GM12878 (cell line): ENCODE measurements at regions not wholly inside any gene's neighbourhood (a gene's known extent, or its start where the extent isn't known, plus 50 kb on each side); places are given as distances from the start of the nearest gene placed in this dataset.

Experiments
- ATAC-seq: fragments of 200-7000 bp; cut with Tn5 transposase; 3 replicates; pipeline ENCODE4 v1.9.1; 2020; ENCODE audit warnings: mild to moderate bottlenecking, moderate library complexity
- BruUV-seq: library from RNA; stranded (reverse); fragments of 400-500 nt; replicated peaks from 2 replicates; lab custom pipeline; 2021; lab: Mats Ljungman, UMichigan
- CTCF ChIA-PET: fragments of 300-600 bp; sonication (Branson Sonifier 250); formaldehyde crosslinking; extraction: SDS; loops from one replicate; lab custom pipeline; 2021; ENCODE audit warnings: inconsistent platforms; lab: Yijun Ruan, JAX
- POLR2A ChIA-PET: fragments of 350-600 bp; formaldehyde crosslinking; extraction: SDS; loops from one replicate; lab custom pipeline; 2021; ENCODE audit warnings: inconsistent platforms; lab: Charles Lee
- RAD21 ChIA-PET: fragments of 300-600 bp; sonication (Branson Sonifier 250); formaldehyde crosslinking; loops from one replicate; lab custom pipeline; 2023; ENCODE audit warnings: antibody characterized with exemption; ENCODE audit not compliant: unreplicated experiment; lab: Charles Lee
- SMC1A ChIA-PET: fragments of 300-600 bp; sonication (Branson Sonifier 250); formaldehyde crosslinking; loops from one replicate; lab custom pipeline; 2023; ENCODE audit not compliant: unreplicated experiment, uncharacterized antibody; lab: Charles Lee
- DNase-seq: peaks from one replicate; pipeline ENCODE4 v3.0.0-alpha.2; 2011; ENCODE audit warnings: low read depth, low spot score
- FAIRE-seq: peaks from 3 replicates; lab custom pipeline; 2011; peaks lifted over from hg19 to GRCh38; lab: Jason Lieb, UNC
- H2AFZ ChIP-seq: 2 replicates; pipeline ENCODE4 v1.6.0; 2011; ENCODE audit warnings: low read depth, low read length, control low read depth; ENCODE audit not compliant: control insufficient read depth
- H3K27ac ChIP-seq: 2 replicates; pipeline ENCODE4 v1.5.1; 2011; ENCODE audit warnings: control low read depth; ENCODE audit not compliant: control insufficient read depth, insufficient read depth
- H3K27me3 ChIP-seq, 2 experiments: replicated peaks in 1 of 2; 2 replicates each; pipeline versions ENCODE4 v1.6.0 to v1.6.1; 2011; ENCODE audit warnings: low read length in 1 of 2; ENCODE audit not compliant: control insufficient read depth in 2 of 2, insufficient read depth in 2 of 2
- H3K36me3 ChIP-seq, 2 experiments: 2 replicates each; pipeline ENCODE4 v1.5.1; 2011; ENCODE audit warnings: low read length in 1 of 2; ENCODE audit not compliant: control insufficient read depth in 2 of 2, insufficient read depth in 2 of 2
- H3K4me1 ChIP-seq: 2 replicates; pipeline ENCODE4 v1.6.1; 2011; ENCODE audit warnings: mild to moderate bottlenecking, low read length, moderate library complexity, mixed read lengths; ENCODE audit not compliant: control insufficient read depth, insufficient read depth
- H3K4me2 ChIP-seq: 2 replicates; pipeline ENCODE4 v1.6.0; 2011; ENCODE audit warnings: control low read depth; ENCODE audit not compliant: control insufficient read depth, insufficient read depth
- H3K4me3 ChIP-seq: fragments of 200-600 bp; sonication (generic); 2 replicates; pipeline ENCODE4 v1.5.1; 2016
- H3K79me2 ChIP-seq: 2 replicates; pipeline ENCODE4 v1.6.0; 2011; ENCODE audit warnings: low read length; ENCODE audit not compliant: control insufficient read depth, insufficient read depth
- H3K9ac ChIP-seq: 2 replicates; pipeline ENCODE4 v1.8.0; 2011; ENCODE audit warnings: low read length, control low read depth, mixed read lengths; ENCODE audit not compliant: control insufficient read depth, insufficient read depth
- H3K9me3 ChIP-seq: replicated peaks from 3 replicates; pipeline ENCODE4 v1.5.1; 2011; ENCODE audit warnings: mild to moderate bottlenecking, low read length; ENCODE audit not compliant: control insufficient read depth, insufficient read depth
- H4K20me1 ChIP-seq: 2 replicates; pipeline ENCODE4 v1.6.0; 2011; ENCODE audit not compliant: control insufficient read depth, insufficient read depth
- HDAC2 ChIP-seq: fragments of 200-600 bp; sonication (generic); IDR thresholded peaks from 2 replicates; pipeline ENCODE4 v1.6.1; 2017
- HDAC6 ChIP-seq: fragments of 200-600 bp; sonication (generic); IDR thresholded peaks from one replicate; pipeline ENCODE4 v1.8.0; 2017; ENCODE audit warnings: antibody characterized with exemption; ENCODE audit not compliant: unreplicated experiment
- MYB ChIP-seq: fragments of 150-350 bp; IDR thresholded peaks from 2 replicates; pipeline ENCODE4 v1.6.1; 2014; ENCODE audit warnings: mild to moderate bottlenecking, low read depth, low read length, borderline replicate concordance
- NR2C1 ChIP-seq: fragments of 450-650 bp; IDR thresholded peaks from 2 replicates; pipeline ENCODE4 v1.6.1; 2017; ENCODE audit warnings: antibody characterized with exemption, mild to moderate bottlenecking, moderate library complexity
- POLR2AphosphoS2 ChIP-seq: IDR thresholded peaks from 2 replicates; pipeline ENCODE4 v1.6.1; 2011; ENCODE audit warnings: low read depth, mild to moderate bottlenecking, low read length, improper control_type of control experiment, moderate library complexity
- SIX5 ChIP-seq: IDR thresholded peaks from 2 replicates; pipeline ENCODE4 v1.6.1; 2011; ENCODE audit warnings: mild to moderate bottlenecking, low read depth, low read length, moderate library complexity; ENCODE audit not compliant: severe bottlenecking
- WGBS: methylation state at CpG from one replicate; pipeline ENCODE4 v1.1.6; 2016; ENCODE audit warnings: low lambda C conversion rate; ENCODE audit not compliant: insufficient replicate concordance, insufficient coverage; ENCODE audit errors: missing lambda C conversion rate; 5-methylcytosine and 5-hydroxymethylcytosine counted together
- in situ Hi-C: fragments of 300-500 bp; cut with MboI; formaldehyde crosslinking; loops from 9 replicates; pipeline ENCODE4 v1.14.3; 2018; ENCODE audit warnings: mixed read lengths
- intact Hi-C: fragments of 100-400 bp; cut with micrococcal nuclease; formaldehyde crosslinking; loops from one replicate; pipeline ENCODE4 v1.14.2; 2022; ENCODE audit not compliant: unreplicated experiment
- TF ChIP-seq, protein P1 (sequence below): IDR thresholded peaks from 2 replicates; pipeline ENCODE4 v1.6.1; 2011; ENCODE audit warnings: borderline replicate concordance, low read depth, mild to moderate bottlenecking, moderate library complexity, low read length; ENCODE audit not compliant: insufficient read depth, poor library complexity, severe bottlenecking
- TF ChIP-seq, protein P2 (sequence below): fragments of 450-650 bp; conservative IDR thresholded peaks from 2 replicates; pipeline ENCODE4 v1.6.1; 2017; ENCODE audit warnings: mild to moderate bottlenecking, moderate library complexity
- TF ChIP-seq, protein P3 (sequence below): fragments of 450-650 bp; IDR thresholded peaks from 2 replicates; pipeline ENCODE4 v1.6.1; 2017; ENCODE audit warnings: borderline replicate concordance

DNA sequence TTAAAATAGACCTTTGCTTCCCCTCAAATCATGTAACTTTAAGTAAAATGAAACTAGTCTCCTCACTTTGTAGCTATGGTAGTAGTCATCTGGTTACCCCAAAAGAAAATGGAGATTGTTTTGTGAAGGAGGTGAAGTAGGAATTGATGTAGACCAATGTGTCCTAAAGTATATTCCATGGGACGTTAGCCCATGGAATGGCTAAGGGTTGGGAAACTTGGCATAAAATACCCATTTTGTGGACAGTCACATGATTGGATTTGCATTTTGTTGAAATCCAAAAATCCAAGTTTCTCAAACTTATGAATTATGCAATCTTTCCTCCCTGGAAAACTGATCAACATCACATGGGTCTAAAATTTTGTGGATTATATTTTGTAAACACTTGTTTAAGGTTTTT lies 290.6 kb downstream of the OSTF1 start:
- Histone ChIP-seq H3K4me1 (no peaks in the 10 kb centered on the region), H3K9me3 (no peaks in the 10 kb centered on the region), H3K27ac (no peak overlapping the region), H3K4me2 (no peak overlapping the region), H2AFZ (no peak overlapping the region), H3K4me3 (no peak overlapping the region), H3K27me3 (no peaks in the 10 kb centered on the region), H3K79me2 (no peaks in the 10 kb centered on the region), H4K20me1 (no peaks in the 10 kb centered on the region), H3K9ac (no peak overlapping the region), H3K36me3 (no peaks in the 10 kb centered on the region)
- FAIRE-seq, result no peak
- intact Hi-C loops, result no loop called here
- DNase-seq, result no peak
- RAD21 ChIA-PET, result no interaction called here
- POLR2A ChIA-PET, result no interaction called here
- ATAC-seq, result no peak
- no TSS peak for BruUV-seq
- 0% methylated on average over 1 of the region's 1 CpG for WGBS
- CTCF ChIA-PET, result no interaction called here
- in situ Hi-C loops, result no loop called here
- SMC1A ChIA-PET, result no interaction called here
- TF ChIP-seq SIX5 (no peak), POLR2AphosphoS2 (no peak), NR2C1 (no peak), HDAC6 (no peak), HDAC2 (no peak), MYB (no peak)
- TF ChIP-seq, protein P1, sequence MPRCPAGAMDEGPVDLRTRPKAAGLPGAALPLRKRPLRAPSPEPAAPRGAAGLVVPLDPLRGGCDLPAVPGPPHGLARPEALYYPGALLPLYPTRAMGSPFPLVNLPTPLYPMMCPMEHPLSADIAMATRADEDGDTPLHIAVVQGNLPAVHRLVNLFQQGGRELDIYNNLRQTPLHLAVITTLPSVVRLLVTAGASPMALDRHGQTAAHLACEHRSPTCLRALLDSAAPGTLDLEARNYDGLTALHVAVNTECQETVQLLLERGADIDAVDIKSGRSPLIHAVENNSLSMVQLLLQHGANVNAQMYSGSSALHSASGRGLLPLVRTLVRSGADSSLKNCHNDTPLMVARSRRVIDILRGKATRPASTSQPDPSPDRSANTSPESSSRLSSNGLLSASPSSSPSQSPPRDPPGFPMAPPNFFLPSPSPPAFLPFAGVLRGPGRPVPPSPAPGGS, result no peak
- TF ChIP-seq, protein P2, sequence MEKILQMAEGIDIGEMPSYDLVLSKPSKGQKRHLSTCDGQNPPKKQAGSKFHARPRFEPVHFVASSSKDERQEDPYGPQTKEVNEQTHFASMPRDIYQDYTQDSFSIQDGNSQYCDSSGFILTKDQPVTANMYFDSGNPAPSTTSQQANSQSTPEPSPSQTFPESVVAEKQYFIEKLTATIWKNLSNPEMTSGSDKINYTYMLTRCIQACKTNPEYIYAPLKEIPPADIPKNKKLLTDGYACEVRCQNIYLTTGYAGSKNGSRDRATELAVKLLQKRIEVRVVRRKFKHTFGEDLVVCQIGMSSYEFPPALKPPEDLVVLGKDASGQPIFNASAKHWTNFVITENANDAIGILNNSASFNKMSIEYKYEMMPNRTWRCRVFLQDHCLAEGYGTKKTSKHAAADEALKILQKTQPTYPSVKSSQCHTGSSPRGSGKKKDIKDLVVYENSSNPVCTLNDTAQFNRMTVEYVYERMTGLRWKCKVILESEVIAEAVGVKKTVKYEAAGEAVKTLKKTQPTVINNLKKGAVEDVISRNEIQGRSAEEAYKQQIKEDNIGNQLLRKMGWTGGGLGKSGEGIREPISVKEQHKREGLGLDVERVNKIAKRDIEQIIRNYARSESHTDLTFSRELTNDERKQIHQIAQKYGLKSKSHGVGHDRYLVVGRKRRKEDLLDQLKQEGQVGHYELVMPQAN, result no peak
- TF ChIP-seq, protein P3, sequence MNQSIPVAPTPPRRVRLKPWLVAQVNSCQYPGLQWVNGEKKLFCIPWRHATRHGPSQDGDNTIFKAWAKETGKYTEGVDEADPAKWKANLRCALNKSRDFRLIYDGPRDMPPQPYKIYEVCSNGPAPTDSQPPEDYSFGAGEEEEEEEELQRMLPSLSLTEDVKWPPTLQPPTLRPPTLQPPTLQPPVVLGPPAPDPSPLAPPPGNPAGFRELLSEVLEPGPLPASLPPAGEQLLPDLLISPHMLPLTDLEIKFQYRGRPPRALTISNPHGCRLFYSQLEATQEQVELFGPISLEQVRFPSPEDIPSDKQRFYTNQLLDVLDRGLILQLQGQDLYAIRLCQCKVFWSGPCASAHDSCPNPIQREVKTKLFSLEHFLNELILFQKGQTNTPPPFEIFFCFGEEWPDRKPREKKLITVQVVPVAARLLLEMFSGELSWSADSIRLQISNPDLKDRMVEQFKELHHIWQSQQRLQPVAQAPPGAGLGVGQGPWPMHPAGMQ, result no peak
